ENCODE measurements at regions not wholly inside any gene's neighbourhood (a gene's known extent, or its start where the extent isn't known, plus 50 kb on each side); places are given as distances from the start of the nearest gene placed in this dataset.

DNA sequence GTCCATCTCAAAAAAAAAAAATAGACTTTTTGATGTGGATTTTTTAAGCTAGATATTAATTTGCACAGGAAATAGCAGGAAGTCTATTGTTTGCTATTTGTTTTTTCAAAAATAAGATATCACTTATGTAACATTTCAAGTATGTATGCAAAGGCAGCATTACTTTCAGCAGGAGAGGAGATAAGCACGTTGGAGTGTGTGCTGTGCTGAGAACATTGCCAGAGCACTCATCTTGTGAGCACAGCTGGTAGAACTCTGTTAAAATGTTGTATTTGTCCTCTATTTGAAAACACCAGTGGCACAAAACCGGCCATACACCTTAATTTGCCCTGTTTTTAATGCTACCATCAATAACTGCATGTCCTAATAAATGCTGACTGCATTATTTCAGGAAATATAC, 1061.9 kb upstream of the CDH18 start:
- Histone ChIP-seq H3K27ac (no peak overlapping the region), H3K27me3 (no peaks in the 10 kb centered on the region), H3K36me3 (no peaks in the 10 kb centered on the region), H3K9me3 (peaks cover 0 to 4% of the 10 kb centered on the region in 2 donors), H3K4me1 (no peaks in the 10 kb centered on the region), H3K4me3 (no peak overlapping the region)
- intact Hi-C loops (cut with DNase I; ENCODE audit: low total_unique reads) (no loop called here), in situ Hi-C loops (cut with MboI; ENCODE audit: low pct_ligation_motif_present in 1 of 4, low pct_unique_long_range_greater_than_20kb in 1 of 4, low sequenced_read_pairs in 3 of 4) (no loop called here)
- TF ChIP-seq POLR2AphosphoS5 (IDR thresholded peaks at IDR 0.05) (no peak), POLR2A (IDR thresholded peaks at IDR 0.05) (no peak), EP300 (IDR thresholded peaks at IDR 0.05; ENCODE audit: low read depth) (no peak)
- TF ChIP-seq, protein P1, sequence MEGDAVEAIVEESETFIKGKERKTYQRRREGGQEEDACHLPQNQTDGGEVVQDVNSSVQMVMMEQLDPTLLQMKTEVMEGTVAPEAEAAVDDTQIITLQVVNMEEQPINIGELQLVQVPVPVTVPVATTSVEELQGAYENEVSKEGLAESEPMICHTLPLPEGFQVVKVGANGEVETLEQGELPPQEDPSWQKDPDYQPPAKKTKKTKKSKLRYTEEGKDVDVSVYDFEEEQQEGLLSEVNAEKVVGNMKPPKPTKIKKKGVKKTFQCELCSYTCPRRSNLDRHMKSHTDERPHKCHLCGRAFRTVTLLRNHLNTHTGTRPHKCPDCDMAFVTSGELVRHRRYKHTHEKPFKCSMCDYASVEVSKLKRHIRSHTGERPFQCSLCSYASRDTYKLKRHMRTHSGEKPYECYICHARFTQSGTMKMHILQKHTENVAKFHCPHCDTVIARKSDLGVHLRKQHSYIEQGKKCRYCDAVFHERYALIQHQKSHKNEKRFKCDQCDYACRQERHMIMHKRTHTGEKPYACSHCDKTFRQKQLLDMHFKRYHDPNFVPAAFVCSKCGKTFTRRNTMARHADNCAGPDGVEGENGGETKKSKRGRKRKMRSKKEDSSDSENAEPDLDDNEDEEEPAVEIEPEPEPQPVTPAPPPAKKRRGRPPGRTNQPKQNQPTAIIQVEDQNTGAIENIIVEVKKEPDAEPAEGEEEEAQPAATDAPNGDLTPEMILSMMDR (IDR thresholded peaks at IDR 0.05) = no peak
- WGBS, 2 donors (ENCODE audit: low coverage in 1 of 2) = 53 to 73% methylated on average over 2 of the region's 2 CpGs
- no peak for DNase-seq

DNA sequence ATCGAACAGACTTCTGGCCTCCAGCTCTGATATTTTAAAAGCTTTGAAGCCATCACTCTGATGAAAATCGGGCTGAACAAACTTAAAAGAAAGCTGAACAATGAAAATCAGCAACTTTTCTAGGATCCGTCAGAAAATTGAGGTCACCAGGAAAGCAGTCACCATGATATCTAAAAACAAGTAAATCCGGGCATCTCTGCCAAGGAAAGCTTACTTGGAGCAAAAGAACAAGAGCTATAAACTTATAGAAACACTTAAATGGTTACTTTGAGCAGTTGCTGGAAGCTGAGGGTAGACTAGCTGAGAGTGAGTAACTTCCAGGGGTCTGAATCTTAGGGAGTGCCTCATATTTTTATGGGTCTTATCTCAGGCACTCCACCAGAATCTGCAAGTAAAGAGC, 1043.0 kb upstream of the CDH18 start:
- no peak overlapping the region for H3K4me3 ChIP-seq
- TF ChIP-seq POLR2A (IDR thresholded peaks at IDR 0.05) (no peak), POLR2AphosphoS5 (IDR thresholded peaks at IDR 0.05) (no peak), EP300 (IDR thresholded peaks at IDR 0.05; ENCODE audit: low read depth) (no peak)
- TF ChIP-seq, protein P1 (IDR thresholded peaks at IDR 0.05) = no peak
- in situ Hi-C loops (cut with MboI; ENCODE audit: low pct_ligation_motif_present in 1 of 4, low pct_unique_long_range_greater_than_20kb in 1 of 4, low sequenced_read_pairs in 3 of 4) = no loop called here
- H3K27me3 ChIP-seq = no peaks in the 10 kb centered on the region
- peaks cover 0 to 3% of the 10 kb centered on the region in 2 donors for H3K9me3 ChIP-seq
- H3K36me3 ChIP-seq = no peaks in the 10 kb centered on the region
- intact Hi-C loops (cut with DNase I; ENCODE audit: low total_unique reads) = no loop called here
- WGBS, 2 donors (ENCODE audit: low coverage in 1 of 2) = 68 to 75% methylated on average over 2 to 4 of the region's 4 CpGs
- DNase-seq = no peak
- no peaks in the 10 kb centered on the region for H3K4me1 ChIP-seq
- no peak overlapping the region for H3K27ac ChIP-seq

DNA sequence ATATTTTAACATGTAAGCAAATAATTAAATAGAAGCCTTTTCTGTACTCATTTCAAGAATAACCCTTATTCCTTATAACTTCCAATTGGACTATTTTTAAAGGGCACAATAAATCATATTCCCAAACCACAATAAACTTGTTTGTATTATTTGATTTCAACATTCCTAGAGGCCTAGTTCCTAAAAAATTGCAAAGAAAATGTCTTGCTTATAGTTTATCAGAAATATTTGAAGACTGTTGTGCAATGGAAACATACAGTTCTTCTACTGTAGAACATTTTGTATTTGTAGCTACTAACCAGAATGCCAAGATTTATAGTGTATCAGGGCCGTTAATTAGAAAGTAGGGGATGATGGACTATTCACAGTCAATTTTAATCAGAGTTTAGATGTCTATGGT, 1037.0 kb upstream of the CDH18 start:
- Histone ChIP-seq H3K4me1 (no peaks in the 10 kb centered on the region), H3K27ac (no peak overlapping the region), H3K36me3 (no peaks in the 10 kb centered on the region), H3K27me3 (no peaks in the 10 kb centered on the region), H3K9me3 (peaks cover 3 to 6% of the 10 kb centered on the region in 2 donors), H3K4me3 (no peak overlapping the region)
- WGBS, 2 donors (ENCODE audit: low coverage in 1 of 2) = 48 to 50% methylated on average over 1 of the region's 1 CpG
- intact Hi-C loops (cut with DNase I; ENCODE audit: low total_unique reads) (no loop called here), in situ Hi-C loops (cut with MboI; ENCODE audit: low pct_ligation_motif_present in 1 of 4, low pct_unique_long_range_greater_than_20kb in 1 of 4, low sequenced_read_pairs in 3 of 4) (no loop called here)
- TF ChIP-seq, protein P1 (IDR thresholded peaks at IDR 0.05) = no peak
- TF ChIP-seq POLR2A (IDR thresholded peaks at IDR 0.05) (no peak), POLR2AphosphoS5 (IDR thresholded peaks at IDR 0.05) (no peak), EP300 (IDR thresholded peaks at IDR 0.05; ENCODE audit: low read depth) (no peak)
- DNase-seq = no peak

DNA sequence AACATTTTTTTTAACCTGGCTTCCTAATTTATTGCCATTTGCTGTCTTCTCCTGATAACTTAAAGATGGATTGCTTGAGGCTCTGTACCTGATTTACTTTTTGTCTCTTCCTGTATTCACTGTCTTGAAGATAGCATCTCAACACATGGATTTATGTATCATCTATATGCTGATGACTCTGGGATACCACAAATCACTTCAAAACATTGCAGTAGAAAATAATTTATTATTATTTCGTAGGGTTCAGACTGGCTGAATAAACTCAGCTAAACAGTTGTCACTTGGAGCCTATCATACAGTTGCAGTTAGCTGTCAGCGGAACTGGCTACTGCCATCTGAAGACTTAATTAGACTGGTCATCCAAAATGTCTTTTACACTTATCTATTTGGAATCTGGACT, 1025.2 kb upstream of the CDH18 start:
- no peaks in the 10 kb centered on the region for H3K36me3 ChIP-seq
- no peaks in the 10 kb centered on the region for H3K4me1 ChIP-seq
- H3K9me3 ChIP-seq = no peaks in the 10 kb centered on the region
- no peak overlapping the region for H3K4me3 ChIP-seq
- TF ChIP-seq POLR2AphosphoS5 (IDR thresholded peaks at IDR 0.05) = no peak
- TF ChIP-seq EP300 (IDR thresholded peaks at IDR 0.05; ENCODE audit: low read depth) = no peak
- TF ChIP-seq POLR2A (IDR thresholded peaks at IDR 0.05) = no peak
- TF ChIP-seq, protein P1 (IDR thresholded peaks at IDR 0.05) = no peak
- no peaks in the 10 kb centered on the region for H3K27me3 ChIP-seq
- in situ Hi-C loops (cut with MboI; ENCODE audit: low pct_ligation_motif_present in 1 of 4, low pct_unique_long_range_greater_than_20kb in 1 of 4, low sequenced_read_pairs in 3 of 4) (no loop called here), intact Hi-C loops (cut with DNase I; ENCODE audit: low total_unique reads) (no loop called here)
- DNase-seq = no peak
- 43 to 50% methylated on average over 2 of the region's 2 CpGs for WGBS, 2 donors (ENCODE audit: low coverage in 1 of 2)
- H3K27ac ChIP-seq = no peak overlapping the region

Data from transverse colon (tissue), 4 donors.